ENCODE measurements at regions not wholly inside any gene's neighbourhood (a gene's known extent, or its start where the extent isn't known, plus 50 kb on each side); places are given as distances from the start of the nearest gene placed in this dataset.

DNA sequence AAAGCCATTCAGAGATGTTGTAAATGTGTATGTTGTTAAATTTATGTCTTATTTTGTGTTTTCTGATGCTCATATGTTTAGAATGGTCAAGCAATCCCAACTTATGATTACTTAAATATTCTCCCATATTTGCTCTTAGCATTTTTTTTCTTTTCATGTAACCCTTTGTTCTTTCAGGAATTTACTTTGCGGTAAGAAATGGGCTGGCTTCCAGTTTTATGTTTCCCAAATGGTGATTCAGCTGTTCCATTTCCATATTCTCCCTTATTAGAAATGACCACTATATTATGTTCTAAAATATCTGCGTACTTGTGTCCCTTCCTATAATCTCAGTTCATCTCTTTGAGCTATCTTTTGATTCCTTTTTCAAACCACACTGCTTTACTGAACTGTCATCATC is 113.7 kb downstream of the CDH26 start:
- TF ChIP-seq, protein P1, sequence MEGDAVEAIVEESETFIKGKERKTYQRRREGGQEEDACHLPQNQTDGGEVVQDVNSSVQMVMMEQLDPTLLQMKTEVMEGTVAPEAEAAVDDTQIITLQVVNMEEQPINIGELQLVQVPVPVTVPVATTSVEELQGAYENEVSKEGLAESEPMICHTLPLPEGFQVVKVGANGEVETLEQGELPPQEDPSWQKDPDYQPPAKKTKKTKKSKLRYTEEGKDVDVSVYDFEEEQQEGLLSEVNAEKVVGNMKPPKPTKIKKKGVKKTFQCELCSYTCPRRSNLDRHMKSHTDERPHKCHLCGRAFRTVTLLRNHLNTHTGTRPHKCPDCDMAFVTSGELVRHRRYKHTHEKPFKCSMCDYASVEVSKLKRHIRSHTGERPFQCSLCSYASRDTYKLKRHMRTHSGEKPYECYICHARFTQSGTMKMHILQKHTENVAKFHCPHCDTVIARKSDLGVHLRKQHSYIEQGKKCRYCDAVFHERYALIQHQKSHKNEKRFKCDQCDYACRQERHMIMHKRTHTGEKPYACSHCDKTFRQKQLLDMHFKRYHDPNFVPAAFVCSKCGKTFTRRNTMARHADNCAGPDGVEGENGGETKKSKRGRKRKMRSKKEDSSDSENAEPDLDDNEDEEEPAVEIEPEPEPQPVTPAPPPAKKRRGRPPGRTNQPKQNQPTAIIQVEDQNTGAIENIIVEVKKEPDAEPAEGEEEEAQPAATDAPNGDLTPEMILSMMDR (IDR thresholded peaks at IDR 0.05): no peak
- no peak for TF ChIP-seq EZH2 (IDR thresholded peaks at IDR 0.05)
